UCSD-AML1 (cell line): ENCODE measurements at regions not wholly inside any gene's neighbourhood (a gene's known extent, or its start where the extent isn't known, plus 50 kb on each side); places are given as distances from the start of the nearest gene placed in this dataset.

Experiments used
- DNase-seq: peaks from one replicate; lab custom pipeline; 2025; ENCODE audit not compliant: unreplicated experiment; lab: John Stamatoyannopoulos, UW

DNA sequence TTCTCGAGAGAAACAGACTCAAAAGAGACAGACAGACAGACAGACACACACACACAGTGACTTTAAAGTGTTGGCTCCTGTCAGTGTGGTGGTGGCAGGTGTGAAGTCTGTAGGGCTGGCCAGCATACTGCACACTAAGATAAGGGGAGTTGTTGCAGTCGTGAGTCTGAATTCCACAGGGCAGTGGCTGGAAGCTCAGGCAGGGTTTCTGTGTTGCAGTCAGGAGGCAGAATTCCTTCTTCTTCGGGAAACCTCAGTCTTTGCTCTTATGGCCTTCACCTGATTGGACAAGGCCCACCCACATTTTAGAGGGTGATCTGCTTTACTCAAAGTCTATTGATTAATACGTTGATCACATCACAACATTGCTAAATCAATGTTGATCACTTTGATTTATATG is 478.4 kb upstream of the HS6ST1 start:
- DNase-seq, result no peak

DNA sequence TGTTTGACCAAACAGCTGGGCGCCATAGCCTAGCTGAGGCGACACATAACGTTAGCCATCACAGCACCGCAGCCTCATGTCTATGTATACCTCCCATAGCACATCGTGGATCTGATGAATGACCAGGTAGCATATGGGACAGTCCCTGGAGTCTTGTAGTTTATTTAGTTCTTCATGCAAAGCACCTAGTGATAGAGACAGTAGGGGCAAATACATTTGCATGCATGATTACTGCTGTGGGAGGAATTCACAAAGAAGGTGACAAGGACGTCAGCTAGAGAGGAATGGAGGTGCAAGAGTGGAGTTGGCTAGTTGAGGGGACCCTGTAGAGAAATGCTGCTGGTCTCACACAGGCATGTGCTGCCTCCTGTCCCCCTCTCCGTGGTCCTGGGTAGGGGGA is 478.9 kb upstream of the HS6ST1 start:
- no peak for DNase-seq

DNA sequence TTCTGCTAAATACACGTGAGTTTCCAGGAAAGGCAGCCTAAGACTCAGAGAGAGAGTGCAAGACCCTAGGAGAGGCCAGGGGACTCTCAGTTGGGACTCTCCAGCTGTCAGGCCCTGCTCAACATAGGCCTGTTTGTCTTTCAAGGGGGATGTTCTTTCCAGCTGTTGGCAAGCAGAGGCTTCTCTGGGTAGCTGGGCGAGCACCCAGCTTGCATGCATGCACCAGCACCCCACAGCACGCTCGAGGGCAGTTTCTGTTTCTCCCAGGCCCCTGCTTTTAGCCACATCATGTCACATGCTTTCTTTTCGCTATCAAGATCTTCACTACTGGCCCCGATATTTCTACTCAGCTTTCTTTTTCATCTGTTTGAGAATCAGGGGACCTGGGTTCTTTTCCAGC is 479.3 kb upstream of the HS6ST1 start:
- no peak for DNase-seq

DNA sequence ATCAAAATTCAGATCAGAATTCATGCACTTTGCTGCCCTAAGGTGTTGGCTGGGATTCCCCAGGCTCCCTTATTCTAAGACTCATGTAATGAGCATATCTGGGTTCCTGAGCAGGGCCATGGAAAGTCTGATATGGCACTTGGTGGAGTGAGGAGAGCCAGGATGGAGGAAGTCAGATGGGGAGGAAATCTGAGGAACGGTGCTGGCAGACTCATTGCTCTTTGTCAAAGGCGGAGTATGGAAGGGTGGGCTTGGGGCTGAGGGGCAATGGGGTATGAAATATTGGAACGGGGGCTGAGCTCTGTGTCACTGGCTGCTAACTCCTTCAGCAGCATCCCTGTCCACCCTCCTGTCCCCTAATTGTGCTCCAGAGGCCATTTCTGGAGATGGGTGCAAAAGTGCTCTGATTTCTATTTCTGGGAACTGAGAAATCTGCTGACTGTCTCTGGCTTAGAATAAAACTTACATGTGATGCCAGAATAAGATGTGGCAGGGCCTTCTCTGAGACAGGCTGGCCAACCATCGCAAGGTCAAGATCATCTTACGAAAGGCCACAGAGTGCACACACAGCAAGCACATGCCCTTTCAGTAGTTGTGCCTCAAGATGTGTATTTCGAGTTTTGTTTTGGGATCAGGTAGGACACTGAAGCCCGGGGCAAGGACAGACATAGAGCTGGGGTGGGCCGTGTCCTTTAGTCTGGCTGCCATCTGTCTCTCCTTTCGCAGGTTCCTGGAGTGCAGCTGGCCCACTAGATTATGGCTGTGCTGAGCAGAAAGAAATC is 480.0 kb upstream of the HS6ST1 start:
- DNase-seq, result no peak

DNA sequence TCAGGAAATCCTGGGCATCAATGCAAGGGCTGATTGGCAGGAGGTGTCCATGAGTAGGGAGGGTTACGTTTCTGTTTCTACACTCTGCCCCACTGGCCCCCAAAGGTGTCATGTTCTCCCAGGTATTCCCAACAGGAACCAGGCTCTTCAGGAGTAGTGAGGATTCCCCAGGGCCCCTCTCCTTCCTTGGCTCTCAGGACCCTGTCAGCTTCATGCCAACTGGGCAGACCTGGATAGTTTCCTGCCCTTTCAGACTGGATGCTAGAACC is 480.6 kb upstream of the HS6ST1 start:
- no peak for DNase-seq

DNA sequence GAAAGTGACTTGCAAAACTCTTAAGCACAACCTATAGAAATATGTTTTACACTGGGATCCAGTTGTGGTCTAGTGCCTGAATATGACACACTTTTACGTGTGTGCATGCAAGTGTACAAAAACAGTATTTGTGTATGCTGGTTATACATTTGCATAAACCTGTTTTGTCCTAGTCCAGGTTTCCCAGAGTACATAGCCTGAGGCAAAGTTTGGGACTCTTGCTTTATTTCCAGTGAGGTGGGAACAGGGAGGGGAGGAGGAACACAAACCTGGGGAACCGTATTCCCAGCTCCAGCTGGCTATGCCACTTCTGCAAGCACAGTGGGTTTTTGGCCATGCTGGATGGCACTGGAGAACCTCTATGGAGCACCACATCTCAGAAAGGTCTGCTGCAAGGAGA is 481.1 kb upstream of the HS6ST1 start:
- no peak for DNase-seq

DNA sequence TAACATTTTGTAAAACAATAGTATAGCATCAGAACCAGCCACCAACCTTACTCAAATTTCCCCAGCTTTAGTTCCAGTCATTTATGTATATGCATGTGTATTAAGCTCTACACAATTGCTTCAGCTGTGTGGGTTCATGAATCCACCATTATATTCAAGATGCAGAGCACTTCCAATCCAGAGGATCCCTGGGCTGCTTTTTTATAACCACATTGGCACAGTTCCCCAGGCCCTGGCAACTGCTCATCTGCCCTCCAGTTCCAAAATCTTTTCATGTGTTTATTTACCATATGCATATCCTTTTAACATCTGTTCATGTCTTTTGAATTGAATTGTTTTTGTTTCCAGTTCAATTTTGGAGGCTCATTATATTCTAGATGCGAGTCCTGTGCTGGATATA is 482.9 kb upstream of the HS6ST1 start:
- DNase-seq, result no peak

DNA sequence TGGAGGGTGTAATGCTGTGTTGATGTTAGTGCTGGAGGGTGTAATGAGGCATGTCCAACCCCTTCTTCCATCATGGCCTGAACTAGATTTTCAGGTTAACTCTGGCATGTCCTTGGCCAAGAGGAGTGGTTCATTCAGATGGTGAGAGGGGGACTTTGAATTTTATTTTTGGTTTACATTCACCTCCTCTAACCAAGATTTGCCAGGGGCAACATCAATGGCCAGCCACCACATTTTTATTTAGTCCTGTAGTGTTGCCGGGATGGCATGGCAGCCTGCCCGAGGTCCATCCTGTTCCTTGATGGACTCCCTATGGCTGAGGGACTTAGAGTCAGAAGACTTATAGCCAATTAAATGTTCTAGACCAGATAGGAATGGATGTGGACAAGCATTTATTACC is 484.6 kb upstream of the HS6ST1 start:
- DNase-seq, result no peak

DNA sequence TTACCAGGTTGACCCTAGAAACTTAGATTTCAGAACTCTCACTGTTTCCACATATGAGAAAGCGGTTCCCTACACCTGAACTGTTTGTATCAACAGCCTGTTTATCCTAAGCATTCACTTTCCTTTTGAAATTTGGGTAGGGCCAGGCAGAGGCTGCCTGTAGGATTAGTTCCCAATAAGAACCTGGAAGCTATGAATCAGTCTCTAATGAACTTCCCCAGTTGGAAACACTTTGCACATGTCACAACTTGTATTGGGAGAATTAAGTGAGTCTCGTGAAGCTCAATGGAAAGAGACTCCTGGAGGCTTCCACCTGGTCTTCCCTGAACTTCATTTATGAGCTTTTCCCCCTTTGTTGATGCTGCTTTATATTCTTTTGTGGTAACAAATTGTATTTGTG is 486.6 kb upstream of the HS6ST1 start:
- DNase-seq, result no peak

DNA sequence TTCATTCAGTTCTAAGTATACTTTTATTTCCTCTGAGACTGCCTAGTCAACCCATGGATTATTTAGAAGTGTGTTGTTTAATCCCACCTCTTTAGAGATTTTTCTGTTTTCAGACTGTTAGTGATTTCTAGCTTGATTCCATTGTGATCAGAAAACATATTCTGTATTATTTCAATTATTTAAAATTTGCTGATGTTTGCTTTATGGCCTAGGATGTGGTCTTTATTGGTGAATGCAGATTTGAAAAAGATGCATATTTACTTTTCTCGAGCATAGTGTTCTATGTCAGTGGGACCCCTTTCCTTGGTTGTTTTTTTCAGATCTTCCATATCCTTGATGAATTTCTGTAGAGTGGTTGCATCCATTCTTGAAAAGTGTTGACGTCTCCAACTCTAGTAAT is 487.2 kb upstream of the HS6ST1 start:
- DNase-seq, result no peak

DNA sequence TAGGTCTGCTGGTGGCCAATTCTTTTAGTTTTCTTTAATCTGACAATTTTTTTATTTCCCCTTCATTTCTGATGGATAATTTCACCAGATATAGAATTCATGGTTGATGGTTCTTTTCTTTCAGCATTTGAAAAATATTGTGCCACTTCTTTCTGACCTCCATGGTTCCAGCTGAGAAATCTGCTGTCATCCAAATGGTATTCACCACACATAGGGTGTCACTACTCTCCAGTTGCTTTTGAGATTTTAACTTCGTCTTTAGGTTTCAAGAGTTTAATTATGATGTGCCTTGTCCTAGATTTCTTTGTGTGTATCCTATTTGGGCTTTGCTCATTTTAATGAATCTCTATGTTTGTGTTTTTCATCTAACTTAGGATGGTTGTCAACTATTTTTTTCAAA is 488.6 kb upstream of the HS6ST1 start:
- DNase-seq, result no peak

DNA sequence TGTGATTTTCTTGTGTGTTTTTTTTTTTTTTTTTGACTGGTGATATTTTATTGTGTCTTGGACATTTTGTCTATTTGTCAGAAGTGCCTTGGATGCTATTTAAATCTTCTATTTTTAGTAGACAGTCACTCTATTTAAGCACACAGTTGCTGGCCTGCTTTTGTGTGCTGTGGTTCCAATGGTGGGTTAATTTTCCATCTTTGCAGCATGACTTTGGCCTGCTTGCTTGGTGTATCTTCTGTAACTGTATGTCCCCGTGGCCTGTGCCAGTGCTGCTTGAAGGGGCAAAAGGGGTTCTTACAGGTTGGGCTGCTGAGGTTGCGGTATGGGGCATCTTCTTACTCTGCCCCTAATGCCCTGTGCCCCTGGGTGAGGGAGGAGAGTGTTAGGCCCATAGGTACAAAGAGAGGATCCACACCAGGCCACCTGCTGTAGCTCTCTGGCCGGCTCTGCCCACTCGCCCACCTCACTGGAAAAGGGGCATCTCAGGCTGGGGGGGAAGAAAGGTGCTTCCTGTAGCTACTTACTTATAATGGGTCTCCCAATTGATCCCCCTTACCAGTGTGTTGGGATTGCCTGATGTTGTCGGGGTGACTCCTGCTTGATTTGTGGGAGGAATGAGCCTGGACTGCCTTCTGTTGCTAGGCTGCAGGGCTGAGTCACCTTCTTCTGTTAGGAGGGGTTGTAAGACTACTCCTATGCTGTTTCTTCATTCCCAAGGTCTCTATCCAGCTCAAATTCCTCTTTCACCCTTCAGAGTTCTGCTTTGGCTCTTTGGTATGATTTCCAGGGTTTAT is 490.0 kb upstream of the HS6ST1 start:
- DNase-seq, result no peak

DNA sequence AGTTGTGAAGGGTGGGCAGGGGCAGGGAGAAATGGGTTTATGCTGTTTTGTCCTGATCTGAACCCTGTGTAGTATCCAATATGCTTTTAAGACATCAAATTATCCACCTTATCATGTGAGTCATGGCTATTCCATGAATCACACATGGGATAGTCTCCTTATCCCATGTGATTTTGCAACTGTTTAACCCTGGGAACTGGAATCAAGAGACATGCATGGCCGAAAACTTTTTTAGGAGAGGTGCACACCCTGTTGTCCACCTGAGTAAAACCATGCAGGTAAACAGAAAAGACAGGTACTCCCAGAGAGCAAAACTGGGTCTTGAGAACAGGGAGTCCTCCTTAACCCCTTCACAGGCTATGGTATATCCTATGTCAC is 490.6 kb upstream of the HS6ST1 start:
- DNase-seq, result no peak

DNA sequence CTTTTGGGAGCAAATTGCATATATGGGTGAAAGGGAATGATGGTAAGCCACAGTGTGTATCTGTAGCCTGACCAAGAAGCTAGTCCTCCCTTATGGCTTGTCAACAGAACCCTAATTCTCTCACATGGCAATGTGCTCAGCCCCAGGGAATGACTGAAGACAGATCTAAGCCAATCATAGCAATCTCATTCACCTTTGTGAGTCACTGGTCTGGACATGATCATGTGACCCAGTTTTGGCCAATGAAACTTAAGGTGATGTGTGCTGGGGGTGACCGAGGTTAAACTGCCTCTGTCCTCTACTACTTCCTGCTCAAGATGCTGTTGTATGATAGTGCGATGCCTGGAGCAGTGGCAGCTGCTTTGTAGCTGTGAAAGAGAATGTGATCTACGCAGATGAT is 491.2 kb upstream of the HS6ST1 start:
- DNase-seq, result no peak

DNA sequence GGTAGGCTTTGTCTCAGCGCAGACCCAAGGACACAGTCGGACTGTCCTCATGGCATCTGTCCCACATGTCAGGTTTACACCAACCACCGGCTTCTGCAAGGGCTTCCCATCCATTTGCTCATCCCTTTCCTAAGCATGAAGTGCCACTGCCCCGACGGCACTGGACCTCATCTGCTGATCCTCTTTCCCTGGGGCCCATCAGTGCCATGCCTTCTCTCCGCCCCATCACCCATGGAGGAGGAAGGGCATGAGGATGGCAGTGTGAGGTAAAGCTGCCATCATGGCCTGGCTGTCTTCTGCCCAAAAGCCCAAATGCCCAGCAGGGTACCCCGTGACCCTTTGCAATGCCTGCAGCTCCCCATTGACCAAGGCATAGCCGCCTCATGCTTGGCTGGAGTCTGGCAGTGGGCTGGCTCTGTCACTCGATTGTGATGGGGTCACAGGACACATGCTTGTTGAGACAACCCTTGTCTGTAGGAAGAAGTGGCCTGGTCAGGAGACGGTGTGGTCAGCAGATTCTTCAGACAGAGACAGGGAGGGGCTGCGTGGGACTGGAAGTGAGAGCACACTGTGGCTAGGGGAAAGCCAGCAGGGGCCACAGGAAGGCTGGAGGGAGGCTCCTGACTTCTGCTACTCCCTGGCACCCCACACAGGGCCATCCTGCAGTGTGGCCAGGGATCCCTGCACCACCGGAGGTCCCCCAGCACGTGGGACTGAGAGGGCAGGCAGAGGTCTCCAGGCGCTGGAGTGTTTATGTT is 493.7 kb upstream of the HS6ST1 start:
- DNase-seq, result no peak

DNA sequence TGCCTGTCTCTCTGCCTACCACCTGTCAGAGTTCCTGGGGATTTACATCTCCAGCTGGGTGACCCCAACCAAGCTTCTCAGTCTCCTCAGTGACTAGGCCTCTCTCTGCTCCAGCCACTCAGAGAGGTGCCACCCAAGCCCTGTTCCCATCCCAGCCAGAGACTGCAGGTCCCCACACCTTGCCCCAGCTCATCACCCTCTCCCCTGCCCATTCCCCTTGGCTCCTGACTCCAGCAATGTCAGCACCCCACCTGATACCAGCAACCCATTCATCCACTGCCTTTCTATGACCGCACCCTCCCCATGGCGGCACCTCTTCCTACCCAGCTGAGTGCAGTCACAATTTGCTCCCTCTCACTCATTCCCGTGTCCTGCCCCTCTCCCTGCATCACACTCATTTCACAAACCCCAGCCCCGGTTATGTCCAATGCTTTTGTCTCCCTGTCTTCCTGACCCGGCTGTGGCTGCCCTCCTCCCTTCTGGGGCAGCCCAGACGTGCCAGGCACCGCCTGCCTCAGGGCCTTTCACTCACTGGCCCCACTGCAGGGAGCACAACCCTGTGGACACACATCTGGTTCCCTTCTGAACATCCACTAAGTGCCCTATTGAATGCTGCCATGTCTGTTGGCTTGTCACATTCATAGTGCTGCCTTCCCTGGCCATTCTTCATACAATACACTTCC is 494.8 kb upstream of the HS6ST1 start:
- no peak for DNase-seq

DNA sequence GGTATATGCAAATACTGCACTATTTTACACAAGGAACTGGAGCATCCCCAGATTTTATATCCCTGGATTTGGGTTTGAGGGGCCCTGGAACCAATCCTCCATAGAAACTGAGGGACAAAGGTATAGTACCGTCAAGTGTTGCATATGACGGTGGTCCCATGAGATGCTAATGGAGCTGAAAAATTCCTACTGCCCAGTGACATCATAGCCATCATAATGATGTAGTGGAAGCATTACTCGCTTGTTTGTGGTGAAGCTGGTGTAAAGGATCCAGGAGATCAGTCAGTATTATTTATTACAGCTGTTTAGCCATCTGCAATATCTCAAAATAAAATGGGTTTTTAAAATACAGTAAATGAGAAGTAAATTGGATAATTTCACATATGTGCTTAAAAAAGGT is 496.6 kb upstream of the HS6ST1 start:
- DNase-seq, result no peak

DNA sequence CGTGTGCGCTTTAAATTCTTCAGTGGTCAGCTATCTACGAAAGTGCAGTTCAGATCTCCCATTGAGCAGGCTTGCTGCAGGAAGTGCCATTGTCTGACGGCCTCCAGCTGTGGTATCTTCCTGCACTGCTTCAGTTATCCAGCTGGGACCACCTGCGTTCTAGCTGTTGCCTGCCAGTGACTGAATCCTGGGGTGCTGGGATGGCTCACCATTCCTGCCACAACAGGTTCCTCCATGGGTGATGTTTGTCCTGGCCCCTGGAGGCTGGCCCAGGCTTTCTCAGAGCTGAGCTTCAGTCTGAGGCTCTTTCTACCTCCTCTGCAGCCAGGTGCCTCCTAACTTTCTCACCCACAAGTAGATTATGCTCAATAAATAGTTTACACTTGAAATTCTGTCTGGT is 498.5 kb upstream of the HS6ST1 start:
- DNase-seq, result no peak

DNA sequence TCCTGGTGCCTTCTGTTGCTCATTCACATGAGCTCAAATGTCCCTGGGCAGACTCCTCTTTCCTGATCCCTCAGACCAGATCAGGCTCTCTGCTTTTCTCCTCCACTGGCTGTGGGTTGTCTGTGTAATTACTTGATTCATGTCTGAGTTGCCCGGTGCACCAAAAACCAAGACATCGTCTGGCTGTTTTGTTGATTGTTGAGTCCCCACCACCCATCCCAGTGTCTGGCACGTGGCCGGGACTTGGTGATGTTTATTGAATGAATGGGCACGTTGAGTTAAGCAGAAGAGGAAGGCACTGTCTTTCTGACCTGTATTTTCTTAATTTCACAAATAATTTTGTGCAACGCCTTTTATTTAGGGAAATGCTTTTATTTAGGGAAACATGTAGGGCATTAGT is 499.1 kb upstream of the HS6ST1 start:
- DNase-seq, result no peak

DNA sequence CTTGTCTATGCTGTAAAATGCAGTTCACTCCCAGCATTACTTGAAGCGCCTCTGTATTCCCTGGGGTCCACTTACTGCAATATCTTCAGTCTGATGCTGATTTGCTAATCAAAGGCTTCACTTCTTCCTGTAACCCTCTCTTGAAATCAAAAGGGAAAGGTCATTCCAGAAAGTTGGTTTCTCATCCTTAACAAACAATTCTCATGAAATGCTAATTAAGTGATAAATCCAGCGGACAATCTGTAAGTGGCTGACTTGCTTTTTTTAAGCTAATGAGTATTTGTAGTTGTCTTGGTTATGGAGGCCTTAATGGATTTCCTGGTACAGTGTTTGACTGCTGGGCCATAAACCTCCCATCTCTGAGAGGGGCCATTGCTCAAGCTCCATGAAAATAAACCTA is 499.6 kb upstream of the HS6ST1 start:
- DNase-seq, result no peak

DNA sequence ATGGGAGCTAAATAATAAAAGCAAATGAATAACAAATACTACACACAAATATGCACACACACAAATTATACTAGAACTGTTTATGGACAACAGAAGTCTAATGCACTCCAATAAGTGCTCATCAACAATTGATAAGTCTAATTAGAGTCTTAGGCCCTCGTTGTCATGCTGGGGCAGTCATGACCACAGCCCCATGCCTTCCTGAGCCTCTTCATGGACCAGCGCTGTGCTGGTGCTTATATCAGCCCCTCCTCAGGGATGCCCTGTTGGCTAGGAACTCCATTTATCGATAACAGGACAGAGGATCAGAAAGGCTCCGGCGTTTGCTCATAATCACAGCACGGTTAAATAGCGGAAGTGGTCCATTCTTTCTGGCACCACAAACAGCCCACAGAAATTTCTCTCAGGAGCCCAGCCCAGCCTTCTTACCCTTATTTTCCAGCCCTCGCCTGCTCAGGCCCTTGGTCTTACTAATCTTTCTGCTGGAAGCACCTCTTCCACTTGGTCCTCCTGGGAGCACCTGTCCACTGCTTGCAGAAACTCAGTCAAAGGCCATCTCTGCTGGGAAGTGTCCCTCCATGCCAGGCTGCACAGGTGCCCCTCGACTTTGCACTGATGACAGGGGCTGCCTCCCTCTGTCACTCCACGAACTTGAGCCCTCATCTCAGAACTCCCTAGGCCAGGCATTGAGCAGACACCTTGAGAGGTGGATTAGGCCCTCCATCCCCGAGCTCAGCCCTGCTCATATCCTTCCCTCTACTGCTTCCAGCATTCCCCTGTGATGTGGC is 500.2 kb upstream of the HS6ST1 start:
- no peak for DNase-seq
